Skeletal muscle cell (primary cell): ENCODE measurements at regions not wholly inside any gene's neighbourhood (a gene's known extent, or its start where the extent isn't known, plus 50 kb on each side); places are given as distances from the start of the nearest gene placed in this dataset.

Experiments
- DNase-seq: peaks from one replicate; pipeline ENCODE4 v3.0.0-alpha.2; 2010; ENCODE audit warnings: low read depth
- H3K4me3 ChIP-seq: 2 replicates; pipeline ENCODE4 v1.5.1; 2011; ENCODE audit warnings: low read depth, mild to moderate bottlenecking, control low read depth, low read length, moderate library complexity

GRCh38 chr2:5945742-5946141, 253.6 kb downstream of the SOX11 start:
- no peak for DNase-seq
- H3K4me3 ChIP-seq, result no peak overlapping the region

GRCh38 chr2:5946225-5947115, 254.3 kb downstream of the SOX11 start:
- no peak for DNase-seq
- H3K4me3 ChIP-seq, result no peak overlapping the region

- DNase-seq, result no peak
- no peak overlapping the region for H3K4me3 ChIP-seq
Observed at GRCh38 chr2:5950736-5951135, 258.6 kb downstream of the SOX11 start.

- no peak for DNase-seq
- H3K4me3 ChIP-seq, result no peak overlapping the region
Observed at GRCh38 chr2:5951471-5951870, 259.3 kb downstream of the SOX11 start.

GRCh38 chr2:5953525-5953924, 261.3 kb downstream of the SOX11 start:
- DNase-seq, result no peak
- H3K4me3 ChIP-seq, result no peak overlapping the region

- DNase-seq, result no peak
- no peak overlapping the region for H3K4me3 ChIP-seq
Observed at GRCh38 chr2:5954509-5954908, 262.3 kb downstream of the SOX11 start.

- H3K4me3 ChIP-seq, result no peak overlapping the region
- DNase-seq, result no peak
Observed at GRCh38 chr2:5955921-5956320, 263.7 kb downstream of the SOX11 start.

- no peak overlapping the region for H3K4me3 ChIP-seq
- no peak for DNase-seq
Observed at GRCh38 chr2:5959836-5960820, 267.9 kb downstream of the SOX11 start.

- H3K4me3 ChIP-seq, result no peak overlapping the region
- DNase-seq, result no peak
Observed at GRCh38 chr2:5967506-5967905, 275.3 kb downstream of the SOX11 start.

GRCh38 chr2:5969303-5969702, 277.1 kb downstream of the SOX11 start:
- H3K4me3 ChIP-seq, result no peak overlapping the region
- DNase-seq, result no peak

- no peak overlapping the region for H3K4me3 ChIP-seq
- no peak for DNase-seq
Observed at GRCh38 chr2:5970347-5970746, 278.2 kb downstream of the SOX11 start.

- DNase-seq, result no peak
Observed at GRCh38 chr2:5974477-5974876, 282.3 kb downstream of the SOX11 start.

GRCh38 chr2:5975401-5975800, 283.2 kb downstream of the SOX11 start:
- DNase-seq, result no peak

More at GRCh38 chr2:5974477-5974876, 282.3 kb downstream of the SOX11 start:
- H3K4me3 ChIP-seq, result no peak overlapping the region

GRCh38 chr2:5976531-5977065, 284.4 kb downstream of the SOX11 start:
- no peak for DNase-seq
- no peak overlapping the region for H3K4me3 ChIP-seq

More at GRCh38 chr2:5975401-5975800, 283.2 kb downstream of the SOX11 start:
- H3K4me3 ChIP-seq, result no peak overlapping the region

- DNase-seq, result no peak
- no peak overlapping the region for H3K4me3 ChIP-seq
Observed at GRCh38 chr2:5977477-5977876, 285.3 kb downstream of the SOX11 start.

- H3K4me3 ChIP-seq, result no peak overlapping the region
- no peak for DNase-seq
Observed at GRCh38 chr2:5978131-5978751, 286.1 kb downstream of the SOX11 start.

GRCh38 chr2:5980450-5981190, 288.4 kb downstream of the SOX11 start:
- H3K4me3 ChIP-seq, result no peak overlapping the region

GRCh38 chr2:5982193-5982902, 290.2 kb downstream of the SOX11 start:
- DNase-seq, result no peak
- H3K4me3 ChIP-seq, result no peak overlapping the region

More at GRCh38 chr2:5980450-5981190, 288.4 kb downstream of the SOX11 start:
- DNase-seq, result no peak
